ENCODE measurements at regions not wholly inside any gene's neighbourhood (a gene's known extent, or its start where the extent isn't known, plus 50 kb on each side); places are given as distances from the start of the nearest gene placed in this dataset.
A peak's percentile ranks its signal among the peaks of the same experiment; 100 is the strongest.

GRCh38 chr5:79857714-79858409 is 133.2 kb downstream of the MTX3 start:
- peak; percentile 36 for DNase-seq (ENCODE audit: low read depth)
- no peak overlapping the region for H3K4me3 ChIP-seq (ENCODE audit: low read depth, low read length)
- peak; percentile 98 for TF ChIP-seq CTCF (IDR thresholded peaks at IDR 0.05; ENCODE audit: control insufficient read depth, extremely low read depth, insufficient read depth)

GRCh38 chr5:79856456-79857055 is 134.5 kb downstream of the MTX3 start:
- no peak overlapping the region for H3K4me3 ChIP-seq (ENCODE audit: low read depth, low read length)
- no peak for TF ChIP-seq CTCF (IDR thresholded peaks at IDR 0.05; ENCODE audit: control insufficient read depth, extremely low read depth, insufficient read depth)
- no peak for DNase-seq (ENCODE audit: low read depth)

- H3K4me3 ChIP-seq (ENCODE audit: low read depth, low read length), result no peak overlapping the region
- TF ChIP-seq CTCF (IDR thresholded peaks at IDR 0.05; ENCODE audit: control insufficient read depth, extremely low read depth, insufficient read depth), result no peak
- no peak for DNase-seq (ENCODE audit: low read depth)
Measured at GRCh38 chr5:79853676-79854418, 137.2 kb downstream of the MTX3 start.

- no peak for TF ChIP-seq CTCF (IDR thresholded peaks at IDR 0.05; ENCODE audit: control insufficient read depth, extremely low read depth, insufficient read depth)
- no peak for DNase-seq (ENCODE audit: low read depth)
- no peak overlapping the region for H3K4me3 ChIP-seq (ENCODE audit: low read depth, low read length)
Measured at GRCh38 chr5:79853028-79853427, 138.0 kb downstream of the MTX3 start.

- DNase-seq (ENCODE audit: low read depth), result no peak
- H3K4me3 ChIP-seq (ENCODE audit: low read depth, low read length), result no peak overlapping the region
- TF ChIP-seq CTCF (IDR thresholded peaks at IDR 0.05; ENCODE audit: control insufficient read depth, extremely low read depth, insufficient read depth), result no peak
Measured at GRCh38 chr5:79851391-79851863, 139.6 kb downstream of the MTX3 start.

GRCh38 chr5:79850941-79851340 is 140.1 kb downstream of the MTX3 start:
- no peak for TF ChIP-seq CTCF (IDR thresholded peaks at IDR 0.05; ENCODE audit: control insufficient read depth, extremely low read depth, insufficient read depth)
- no peak overlapping the region for H3K4me3 ChIP-seq (ENCODE audit: low read depth, low read length)
- DNase-seq (ENCODE audit: low read depth), result no peak
